PC-9 (cell line): ENCODE measurements at regions not wholly inside any gene's neighbourhood (a gene's known extent, or its start where the extent isn't known, plus 50 kb on each side); places are given as distances from the start of the nearest gene placed in this dataset.

Experiments
- BruUV-seq: library from RNA; stranded (reverse); fragments of 400-500 nt; replicated peaks from 2 replicates; lab custom pipeline; 2021; lab: Mats Ljungman, UMichigan
- CTCF ChIA-PET: fragments of 300-600 bp; sonication (Branson Sonifier 250); formaldehyde crosslinking; loops from one replicate; lab custom pipeline; 2022; ENCODE audit warnings: antibody characterized with exemption; lab: Charles Lee
- POLR2A ChIA-PET: fragments of 300-600 bp; sonication (Branson Sonifier 250); formaldehyde crosslinking; loops from one replicate; lab custom pipeline; 2022; ENCODE audit warnings: antibody characterized with exemption; ENCODE audit not compliant: unreplicated experiment; lab: Charles Lee
- DNase-seq, 2 experiments: peaks; one replicate each; pipeline versions ENCODE4 v3.0.0 to v3.0.0-alpha.2; 2015 to 2022; ENCODE audit warnings: mixed read lengths in 1 of 2
- H2AFZ ChIP-seq: fragments of 200-600 bp; sonication (generic); 2 replicates; pipeline ENCODE4 v1.8.1; 2017; ENCODE audit warnings: antibody characterized with exemption
- H3F3A ChIP-seq: fragments of 200-600 bp; sonication (generic); 2 replicates; pipeline ENCODE4 v1.8.1; 2017; ENCODE audit warnings: antibody characterized with exemption, mild to moderate bottlenecking, low read depth; ENCODE audit not compliant: insufficient read depth
- H3K27ac ChIP-seq: fragments of 200-600 bp; sonication (generic); 2 replicates; pipeline ENCODE4 v1.6.1; 2016; ENCODE audit warnings: mixed run types
- H3K27me3 ChIP-seq: fragments of 200-600 bp; sonication (generic); 2 replicates; pipeline ENCODE4 v1.6.1; 2016; ENCODE audit warnings: low read depth, mixed run types; ENCODE audit not compliant: insufficient read depth
- H3K36me3 ChIP-seq: fragments of 200-600 bp; sonication (generic); 2 replicates; pipeline ENCODE4 v1.6.1; 2016; ENCODE audit warnings: low read depth, mixed run types
- H3K4me1 ChIP-seq: fragments of 200-600 bp; sonication (generic); replicated peaks from 2 replicates; pipeline ENCODE4 v1.6.1; 2016; ENCODE audit warnings: mixed run types; ENCODE audit not compliant: insufficient read depth
- H3K4me2 ChIP-seq: fragments of 200-600 bp; sonication (generic); 2 replicates; pipeline ENCODE4 v1.6.1; 2017; ENCODE audit warnings: mixed run types
- H3K4me3 ChIP-seq: fragments of 200-600 bp; sonication (generic); 2 replicates; pipeline ENCODE4 v1.6.1; 2016; ENCODE audit warnings: mixed run types
- H3K79me2 ChIP-seq: fragments of 200-600 bp; sonication (generic); 2 replicates; pipeline ENCODE4 v1.6.1; 2017; ENCODE audit warnings: low read depth, mixed run types
- H3K9me2 ChIP-seq: fragments of 200-600 bp; sonication (generic); 2 replicates; pipeline ENCODE4 v1.8.1; 2017; ENCODE audit warnings: mild to moderate bottlenecking; ENCODE audit not compliant: insufficient read depth
- H3K9me3 ChIP-seq: fragments of 200-600 bp; sonication (generic); 2 replicates; pipeline ENCODE4 v1.8.1; 2016; ENCODE audit warnings: low read depth; ENCODE audit not compliant: insufficient read depth
- H4K20me1 ChIP-seq: fragments of 200-600 bp; sonication (generic); 2 replicates; pipeline ENCODE4 v1.8.1; 2017; ENCODE audit not compliant: insufficient read depth
- CTCF ChIP-seq: fragments of 200-600 bp; sonication (generic); conservative IDR thresholded peaks from 2 replicates; pipeline ENCODE4 v1.6.1; 2017; ENCODE audit warnings: mixed run types, antibody characterized with exemption, mild to moderate bottlenecking, moderate library complexity
- EZH2 ChIP-seq: fragments of 200-600 bp; sonication (generic); IDR thresholded peaks from 2 replicates; pipeline ENCODE4 v1.8.0; 2017; ENCODE audit warnings: antibody characterized with exemption, low read depth
- intact Hi-C: fragments of 100-400 bp; cut with micrococcal nuclease; formaldehyde crosslinking; loops from one replicate; pipeline ENCODE4 v1.10.0; 2022; ENCODE audit not compliant: unreplicated experiment

- H3K4me1 ChIP-seq = no peaks in the 10 kb centered on the region
- no peaks in the 10 kb centered on the region for H3K36me3 ChIP-seq
- no peak overlapping the region for H2AFZ ChIP-seq
- no peaks in the 10 kb centered on the region for H3K9me2 ChIP-seq
- ChIA-PET POLR2A (no interaction called here), CTCF (no interaction called here)
- TF ChIP-seq CTCF (no peak), EZH2 (no peak)
- H3K4me2 ChIP-seq = no peak overlapping the region
- no peaks in the 10 kb centered on the region for H4K20me1 ChIP-seq
- no peaks in the 10 kb centered on the region for H3K79me2 ChIP-seq
- intact Hi-C loops = no loop called here
- no peaks in the 10 kb centered on the region for H3K27me3 ChIP-seq
- H3K9me3 ChIP-seq = no peaks in the 10 kb centered on the region
- no peak overlapping the region for H3K27ac ChIP-seq
- no TSS peak for BruUV-seq
- H3F3A ChIP-seq = no peaks in the 10 kb centered on the region
- H3K4me3 ChIP-seq = no peak overlapping the region
- no peak for DNase-seq
These were observed 163.1 kb upstream of the SLITRK2 start for GRCh38 chrX:145654486-145654885.

- intact Hi-C loops = no loop called here
- ChIA-PET POLR2A (no interaction called here), CTCF (no interaction called here)
- Histone ChIP-seq H3K79me2 (no peaks in the 10 kb centered on the region), H3K27ac (no peak overlapping the region), H3K36me3 (no peaks in the 10 kb centered on the region), H3K4me1 (no peaks in the 10 kb centered on the region), H3K27me3 (no peaks in the 10 kb centered on the region), H3K4me3 (no peak overlapping the region), H3F3A (no peaks in the 10 kb centered on the region), H4K20me1 (no peaks in the 10 kb centered on the region), H2AFZ (no peak overlapping the region), H3K9me2 (no peaks in the 10 kb centered on the region), H3K4me2 (no peak overlapping the region), H3K9me3 (no peaks in the 10 kb centered on the region)
- no peak for DNase-seq
- no TSS peak for BruUV-seq
- TF ChIP-seq EZH2 (no peak), CTCF (no peak)
These were observed 143.8 kb upstream of the SLITRK2 start for GRCh38 chrX:145673841-145674240.

DNA sequence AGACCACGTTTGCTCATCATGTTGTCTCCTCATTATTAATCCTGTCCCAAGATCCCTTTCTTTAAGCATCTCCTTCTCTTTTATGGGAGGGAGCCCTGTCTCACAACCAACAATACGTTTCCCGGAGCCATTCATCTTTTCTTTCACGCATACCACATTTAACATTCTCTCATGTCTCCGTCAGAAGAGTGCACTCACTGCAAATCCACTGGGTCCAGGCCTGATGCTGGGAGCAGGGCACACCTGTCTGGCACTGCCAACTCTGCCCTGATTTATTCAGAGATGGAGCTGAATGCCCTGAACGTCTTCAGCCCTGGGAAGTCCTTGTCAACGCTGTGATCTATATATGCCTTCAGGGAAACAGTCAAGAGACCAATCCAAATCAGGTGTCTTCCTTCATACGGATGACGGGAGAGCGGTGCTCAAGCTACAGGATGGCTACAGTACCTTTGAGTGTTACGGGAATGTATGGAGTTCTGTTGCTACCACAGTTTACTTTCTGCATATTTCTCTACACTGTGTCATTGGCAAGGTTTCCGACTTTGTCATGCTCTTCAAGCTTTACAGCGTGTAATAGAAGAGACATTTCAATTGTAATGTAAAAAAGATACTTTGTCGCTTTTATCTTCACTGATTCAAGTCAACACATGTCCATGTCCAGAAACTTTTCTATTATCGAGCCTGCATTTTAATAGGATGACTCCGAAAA is 140.4 kb upstream of the SLITRK2 start:
- no peaks in the 10 kb centered on the region for H3K79me2 ChIP-seq
- DNase-seq = no peak
- intact Hi-C loops = no loop called here
- H2AFZ ChIP-seq = no peak overlapping the region
- no peaks in the 10 kb centered on the region for H3K27me3 ChIP-seq
- ChIA-PET POLR2A (no interaction called here), CTCF (no interaction called here)
- no peaks in the 10 kb centered on the region for H3K4me1 ChIP-seq
- no peaks in the 10 kb centered on the region for H3F3A ChIP-seq
- H3K36me3 ChIP-seq = no peaks in the 10 kb centered on the region
- no peaks in the 10 kb centered on the region for H3K9me3 ChIP-seq
- TF ChIP-seq EZH2 (no peak), CTCF (no peak)
- no peak overlapping the region for H3K4me2 ChIP-seq
- no peak overlapping the region for H3K27ac ChIP-seq
- no peak overlapping the region for H3K4me3 ChIP-seq
- no peaks in the 10 kb centered on the region for H4K20me1 ChIP-seq
- no peaks in the 10 kb centered on the region for H3K9me2 ChIP-seq
- BruUV-seq = no TSS peak
